Esophagus muscularis mucosa (tissue), 3 donors: ENCODE measurements at regions not wholly inside any gene's neighbourhood (a gene's known extent, or its start where the extent isn't known, plus 50 kb on each side); places are given as distances from the start of the nearest gene placed in this dataset.

Experiments used
- POLR2A ChIP-seq: fragments of 450-650 bp; IDR thresholded peaks from one replicate; pipeline ENCODE4 v1.6.1; 2017; ENCODE audit warnings: antibody characterized with exemption, moderate library complexity, mild to moderate bottlenecking, low read depth
- TF ChIP-seq, protein P1 (sequence below), 3 experiments: fragments of 200-600 bp in 2 of 3; fragments of 450-650 bp in 1 of 3; sonication (generic) in 2 of 3; IDR thresholded peaks; one replicate each; pipeline ENCODE4 v1.5.1; 2017 to 2019; ENCODE audit warnings: antibody characterized with exemption in 3 of 3, mild to moderate bottlenecking in 2 of 3, moderate library complexity in 1 of 3

DNA sequence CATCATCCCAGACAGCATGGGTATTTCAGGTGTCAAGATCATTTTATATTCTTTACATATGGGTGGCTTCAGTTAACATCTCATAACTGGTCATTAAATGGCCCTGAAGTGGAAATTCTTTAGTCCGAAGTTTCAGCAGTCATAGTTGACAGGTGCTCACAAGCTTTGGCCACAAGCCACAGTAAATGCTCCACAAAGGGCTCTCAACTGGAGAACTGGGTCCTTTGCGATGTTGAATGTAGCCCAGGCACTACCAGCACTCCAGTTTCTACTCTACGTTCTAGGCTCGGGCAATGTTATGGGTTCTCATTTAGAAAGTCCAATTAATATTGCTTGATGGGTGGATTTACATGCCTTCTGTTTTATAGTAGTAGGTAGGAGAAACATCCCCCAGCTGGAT is 206.3 kb downstream of the CWF19L2 start:
- TF ChIP-seq, protein P1, sequence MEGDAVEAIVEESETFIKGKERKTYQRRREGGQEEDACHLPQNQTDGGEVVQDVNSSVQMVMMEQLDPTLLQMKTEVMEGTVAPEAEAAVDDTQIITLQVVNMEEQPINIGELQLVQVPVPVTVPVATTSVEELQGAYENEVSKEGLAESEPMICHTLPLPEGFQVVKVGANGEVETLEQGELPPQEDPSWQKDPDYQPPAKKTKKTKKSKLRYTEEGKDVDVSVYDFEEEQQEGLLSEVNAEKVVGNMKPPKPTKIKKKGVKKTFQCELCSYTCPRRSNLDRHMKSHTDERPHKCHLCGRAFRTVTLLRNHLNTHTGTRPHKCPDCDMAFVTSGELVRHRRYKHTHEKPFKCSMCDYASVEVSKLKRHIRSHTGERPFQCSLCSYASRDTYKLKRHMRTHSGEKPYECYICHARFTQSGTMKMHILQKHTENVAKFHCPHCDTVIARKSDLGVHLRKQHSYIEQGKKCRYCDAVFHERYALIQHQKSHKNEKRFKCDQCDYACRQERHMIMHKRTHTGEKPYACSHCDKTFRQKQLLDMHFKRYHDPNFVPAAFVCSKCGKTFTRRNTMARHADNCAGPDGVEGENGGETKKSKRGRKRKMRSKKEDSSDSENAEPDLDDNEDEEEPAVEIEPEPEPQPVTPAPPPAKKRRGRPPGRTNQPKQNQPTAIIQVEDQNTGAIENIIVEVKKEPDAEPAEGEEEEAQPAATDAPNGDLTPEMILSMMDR (IDR thresholded peaks at IDR 0.05): no peak
- no peak for TF ChIP-seq POLR2A
